SU-DHL-6 (cell line): ENCODE measurements at regions not wholly inside any gene's neighbourhood (a gene's known extent, or its start where the extent isn't known, plus 50 kb on each side); places are given as distances from the start of the nearest gene placed in this dataset.

ENCODE experiments used
- H2AFZ ChIP-seq: fragments of 200-600 bp; sonication (generic); 2 replicates; pipeline ENCODE4 v1.6.1; 2014; ENCODE audit warnings: low read depth, mild to moderate bottlenecking, moderate library complexity, mixed read lengths, antibody characterized with exemption, low read length; ENCODE audit not compliant: severe bottlenecking
- H3F3A ChIP-seq: fragments of 200-600 bp; shearing (Covaris generic); 2 replicates; pipeline ENCODE4 v1.6.0; 2016; ENCODE audit warnings: antibody characterized with exemption, mild to moderate bottlenecking; ENCODE audit not compliant: insufficient read depth
- H3K27ac ChIP-seq: fragments of 200-600 bp; sonication (generic); 2 replicates; pipeline ENCODE4 v1.5.1; 2016; ENCODE audit warnings: low read depth, mild to moderate bottlenecking, low read length, moderate library complexity, mixed read lengths
- H3K27me3 ChIP-seq: fragments of 200-600 bp; sonication (generic), shearing (Covaris generic); 2 replicates; pipeline ENCODE4 v1.6.0; 2014; ENCODE audit warnings: mild to moderate bottlenecking, low read length
- H3K36me3 ChIP-seq: fragments of 200-600 bp; sonication (generic); 2 replicates; pipeline ENCODE4 v1.6.1; 2014; ENCODE audit warnings: mild to moderate bottlenecking, low read length, mixed read lengths
- H3K4me2 ChIP-seq: fragments of 300-600, 200-600 bp; shearing (Covaris generic), sonication (generic); 2 replicates; pipeline ENCODE4 v1.6.0; 2014; ENCODE audit warnings: low read length, low read depth, mild to moderate bottlenecking; ENCODE audit not compliant: poor library complexity, severe bottlenecking
- H3K4me3 ChIP-seq: fragments of 200-600 bp; sonication (generic); 2 replicates; pipeline ENCODE4 v1.5.1; 2014; ENCODE audit warnings: antibody characterized with exemption, low read length, mild to moderate bottlenecking, mixed read lengths; ENCODE audit not compliant: insufficient read depth, poor library complexity, severe bottlenecking
- H3K79me2 ChIP-seq: fragments of 200-600 bp; sonication (generic); 2 replicates; pipeline ENCODE4 v1.6.1; 2014; ENCODE audit warnings: mild to moderate bottlenecking, low read length, moderate library complexity; ENCODE audit not compliant: insufficient read depth
- H3K9ac ChIP-seq: fragments of 200-600 bp; sonication (generic); 2 replicates; pipeline ENCODE4 v1.7.0; 2014; ENCODE audit warnings: mild to moderate bottlenecking, low read length
- H3K9me2 ChIP-seq: fragments of 200-600 bp; sonication (generic); replicated peaks from 2 replicates; pipeline ENCODE4 v1.6.1; 2014; ENCODE audit warnings: low read length; ENCODE audit not compliant: insufficient read depth
- H3K9me3 ChIP-seq: fragments of 200-600 bp; sonication (generic); 2 replicates; pipeline ENCODE4 v1.6.1; 2014; ENCODE audit warnings: low read length, mixed read lengths; ENCODE audit not compliant: insufficient read depth
- H4K20me1 ChIP-seq: fragments of 200-600 bp; sonication (generic); 2 replicates; pipeline ENCODE4 v1.6.1; 2014; ENCODE audit warnings: low read depth, mild to moderate bottlenecking, antibody characterized with exemption, low read length, moderate library complexity, mixed read lengths
- CTCF ChIP-seq: fragments of 200-600 bp; sonication (generic); IDR thresholded peaks from one replicate; pipeline ENCODE4 v1.5.1; 2017; ENCODE audit warnings: antibody characterized with exemption, mild to moderate bottlenecking, low read length, moderate library complexity; ENCODE audit not compliant: insufficient read depth, poor library complexity, severe bottlenecking
- EZH2phosphoT487 ChIP-seq: fragments of 200-600 bp; sonication (generic), shearing (Covaris generic); conservative IDR thresholded peaks from 2 replicates; pipeline ENCODE4 v1.6.1; 2018; ENCODE audit warnings: mild to moderate bottlenecking, antibody characterized with exemption, low read length, moderate library complexity, mixed read lengths

- H4K20me1 ChIP-seq, result no peaks in the 10 kb centered on the region
- no peaks in the 10 kb centered on the region for H3K79me2 ChIP-seq
- H3K36me3 ChIP-seq, result no peaks in the 10 kb centered on the region
- no peak overlapping the region for H3K4me3 ChIP-seq
- no peaks in the 10 kb centered on the region for H3K27me3 ChIP-seq
- no peaks in the 10 kb centered on the region for H3K9me3 ChIP-seq
- H3K9me2 ChIP-seq, result no peaks in the 10 kb centered on the region
- no peak overlapping the region for H2AFZ ChIP-seq
- no peak overlapping the region for H3K27ac ChIP-seq
- H3K4me2 ChIP-seq, result no peak overlapping the region
- H3F3A ChIP-seq, result no peaks in the 10 kb centered on the region
- TF ChIP-seq EZH2phosphoT487 (no peak), CTCF (no peak)
- no peak overlapping the region for H3K9ac ChIP-seq
These were observed 77.3 kb downstream of the COPS8 start for GRCh38 chr2:237162959-237163358.

- no peak overlapping the region for H3K27ac ChIP-seq
- no peak overlapping the region for H2AFZ ChIP-seq
- H3K4me2 ChIP-seq, result no peak overlapping the region
- H3K27me3 ChIP-seq, result no peaks in the 10 kb centered on the region
- H3K9ac ChIP-seq, result no peak overlapping the region
- no peaks in the 10 kb centered on the region for H3K36me3 ChIP-seq
- TF ChIP-seq CTCF, result no peak
- no peak for TF ChIP-seq EZH2phosphoT487
- no peaks in the 10 kb centered on the region for H3K9me3 ChIP-seq
- no peaks in the 10 kb centered on the region for H3F3A ChIP-seq
- H3K9me2 ChIP-seq, result no peaks in the 10 kb centered on the region
- no peaks in the 10 kb centered on the region for H4K20me1 ChIP-seq
- no peak overlapping the region for H3K4me3 ChIP-seq
- H3K79me2 ChIP-seq, result no peaks in the 10 kb centered on the region
These were observed 78.9 kb downstream of the COPS8 start for GRCh38 chr2:237164474-237165042.

- H3K27ac ChIP-seq, result no peak overlapping the region
- no peaks in the 10 kb centered on the region for H3K79me2 ChIP-seq
- TF ChIP-seq EZH2phosphoT487, result no peak
- TF ChIP-seq CTCF, result no peak
- no peak overlapping the region for H2AFZ ChIP-seq
- no peaks in the 10 kb centered on the region for H4K20me1 ChIP-seq
- no peaks in the 10 kb centered on the region for H3K27me3 ChIP-seq
- no peak overlapping the region for H3K4me2 ChIP-seq
- no peak overlapping the region for H3K4me3 ChIP-seq
- no peaks in the 10 kb centered on the region for H3K9me3 ChIP-seq
- H3F3A ChIP-seq, result no peaks in the 10 kb centered on the region
- H3K9ac ChIP-seq, result no peak overlapping the region
- no peaks in the 10 kb centered on the region for H3K9me2 ChIP-seq
- no peaks in the 10 kb centered on the region for H3K36me3 ChIP-seq
These were observed 80.0 kb downstream of the COPS8 start for GRCh38 chr2:237165405-237166276.
